HG03097 (cell line): ENCODE measurements at regions not wholly inside any gene's neighbourhood (a gene's known extent, or its start where the extent isn't known, plus 50 kb on each side); places are given as distances from the start of the nearest gene placed in this dataset.
"Not testable (repeated sequence)": the region's sequence is repeated elsewhere in the genome, so short reads cannot be mapped to it uniquely, and the experiment has no call there.

Experiments
- ATAC-seq: cut with Tn5 transposase; IDR thresholded peaks from one replicate; pipeline ENCODE4 v1.9.1; 2021; ENCODE audit not compliant: unreplicated experiment, low FRiP score

DNA sequence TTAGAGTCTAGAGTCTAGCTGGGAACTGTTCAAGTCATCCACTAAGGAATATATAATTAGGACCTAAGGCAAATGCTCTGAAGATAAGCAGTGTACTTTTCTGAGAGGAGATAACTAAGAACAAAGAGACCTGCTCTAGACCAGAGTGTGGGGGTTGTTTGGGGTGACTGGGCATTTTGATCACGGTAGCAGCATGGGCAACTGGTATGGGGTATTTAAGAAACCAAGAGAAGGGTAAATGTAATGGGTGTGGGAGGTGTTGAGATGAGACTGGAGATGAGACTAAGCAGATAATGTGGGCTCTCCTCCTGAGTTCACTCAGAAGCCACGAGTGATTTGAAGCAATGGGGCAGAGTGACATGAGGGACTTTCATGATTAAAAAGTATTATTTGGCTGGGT lies 1082.9 kb downstream of the GATA3 start:
- ATAC-seq: no peak

DNA sequence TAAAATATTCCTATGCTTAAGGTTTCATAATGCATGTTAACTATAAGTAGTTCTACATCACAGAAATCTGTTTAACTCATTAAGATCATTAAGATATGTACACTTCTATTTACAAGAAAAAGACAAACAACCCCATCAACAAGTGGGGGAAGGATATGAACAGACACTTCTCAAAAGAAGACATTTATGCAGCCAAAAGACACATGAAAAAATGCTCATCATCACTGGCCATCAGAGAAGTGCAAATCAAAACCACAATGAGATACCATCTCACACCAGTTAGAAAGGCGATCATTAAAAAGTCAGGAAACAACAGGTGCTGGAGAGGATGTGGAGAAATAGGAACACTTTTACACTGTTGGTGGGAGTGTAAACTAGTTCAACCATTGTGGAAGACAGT lies 1084.3 kb downstream of the GATA3 start:
- ATAC-seq: not testable (repeated sequence)

DNA sequence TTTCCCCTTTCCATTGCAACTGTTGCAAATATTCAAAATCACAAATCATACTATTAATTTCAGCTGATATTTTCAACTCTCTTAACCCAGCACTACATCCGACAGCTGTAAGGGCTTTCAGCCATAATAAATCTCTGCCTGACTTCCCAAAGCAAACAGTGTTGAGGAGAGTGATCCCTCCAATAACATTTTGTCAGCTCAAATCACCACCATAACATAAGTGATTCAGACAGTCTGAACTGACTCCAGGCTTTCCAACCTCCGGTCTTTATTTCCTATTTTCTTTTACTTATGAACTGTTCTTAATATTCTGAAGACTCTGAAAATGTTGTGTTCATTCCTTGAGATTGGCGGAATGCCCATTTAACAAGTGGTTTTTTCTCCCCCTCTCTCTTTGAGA lies 1085.9 kb downstream of the GATA3 start:
- no peak for ATAC-seq

DNA sequence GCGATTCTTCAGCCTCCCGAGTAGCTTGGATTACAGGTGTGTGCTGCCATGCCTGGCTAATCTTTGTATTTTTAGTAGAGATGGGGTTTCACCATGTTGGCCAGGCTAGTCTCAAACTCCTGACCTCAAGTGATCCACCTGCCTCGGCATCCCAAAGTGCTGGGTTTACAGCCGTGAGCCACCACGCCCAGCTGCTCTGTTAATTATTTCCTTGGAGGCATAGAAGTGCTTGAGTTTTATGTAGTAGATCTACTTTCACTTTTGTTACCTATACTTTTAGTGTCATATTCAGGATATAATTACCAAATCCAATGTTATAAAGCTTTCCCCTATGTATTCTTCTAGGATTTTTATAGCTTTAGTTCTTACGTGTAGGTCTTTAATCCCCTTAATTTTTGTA lies 1093.0 kb downstream of the GATA3 start:
- ATAC-seq: no peak

DNA sequence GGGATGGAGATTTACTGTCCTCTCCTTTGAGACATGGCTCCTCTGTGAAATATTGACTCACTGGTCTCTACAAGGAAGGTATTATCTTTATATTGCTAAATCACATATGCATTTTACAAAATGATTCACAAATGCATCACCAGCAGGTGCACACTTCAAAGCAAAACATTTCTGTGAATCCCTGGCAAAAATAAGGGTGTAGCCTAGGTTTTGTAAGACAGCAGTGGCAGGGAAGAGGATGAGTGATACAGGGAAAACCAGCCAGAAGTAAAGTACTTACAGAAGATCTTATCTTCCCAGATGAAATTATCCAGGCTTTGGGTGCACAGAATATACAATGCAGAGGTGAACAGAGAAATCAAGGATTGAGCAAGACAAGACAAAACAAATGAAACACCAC lies 1094.6 kb downstream of the GATA3 start:
- ATAC-seq: no peak

DNA sequence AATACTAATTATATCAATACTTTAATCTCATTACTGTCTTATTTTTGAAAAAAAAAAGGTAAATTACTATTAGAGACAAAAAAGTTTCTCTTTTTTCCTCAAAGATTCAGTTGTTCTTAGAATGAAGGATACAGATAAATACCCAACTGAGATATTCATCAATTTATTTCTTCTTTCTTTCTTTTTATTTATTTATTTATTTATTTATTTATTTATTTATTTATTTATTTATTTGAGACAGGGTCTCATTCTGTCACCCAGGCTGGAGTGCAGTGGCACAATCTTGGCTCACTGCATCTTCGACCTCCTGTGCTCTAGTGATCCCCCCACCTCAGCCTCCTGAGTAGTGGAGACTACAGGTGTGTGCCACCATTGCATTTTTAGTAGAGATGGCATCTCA lies 1098.6 kb downstream of the GATA3 start:
- not testable (repeated sequence) for ATAC-seq

DNA sequence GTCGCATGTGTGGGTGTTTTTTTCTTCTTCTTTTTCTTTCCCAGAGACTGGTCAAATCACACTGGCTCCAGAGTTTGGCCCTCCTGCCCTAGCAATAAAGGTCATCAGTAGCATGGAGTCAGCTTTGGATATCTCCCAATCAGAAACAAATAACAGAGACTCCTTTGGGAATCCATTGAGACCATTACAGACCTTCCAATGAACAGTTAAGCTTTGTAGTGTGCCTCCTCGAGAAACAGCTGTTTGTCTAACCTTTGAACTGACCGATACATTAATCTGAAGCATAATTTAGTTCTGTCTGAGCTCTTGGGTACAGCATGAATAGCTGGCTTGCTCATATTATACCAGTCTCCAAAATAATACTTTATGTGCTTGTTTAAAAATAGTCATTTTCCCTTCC lies 1103.2 kb downstream of the GATA3 start:
- no peak for ATAC-seq

DNA sequence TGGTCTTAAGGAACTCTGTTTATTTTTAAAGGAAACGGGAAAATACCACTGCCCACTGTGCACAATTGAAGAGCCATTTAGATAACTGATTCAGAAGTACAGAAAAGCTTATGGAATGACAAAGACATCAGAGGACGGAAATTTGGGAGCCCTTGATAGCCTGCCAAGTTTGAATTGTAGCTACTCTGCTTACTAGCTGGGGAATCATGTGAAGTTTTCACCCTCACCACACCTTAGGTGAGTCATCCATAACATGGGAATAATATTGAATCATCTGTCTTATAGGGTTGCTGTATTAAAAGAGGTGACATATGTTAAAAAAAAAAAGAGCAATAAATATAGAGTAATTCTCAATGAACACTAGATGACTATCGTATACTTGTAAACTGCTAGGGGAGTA lies 1104.2 kb downstream of the GATA3 start:
- no peak for ATAC-seq

DNA sequence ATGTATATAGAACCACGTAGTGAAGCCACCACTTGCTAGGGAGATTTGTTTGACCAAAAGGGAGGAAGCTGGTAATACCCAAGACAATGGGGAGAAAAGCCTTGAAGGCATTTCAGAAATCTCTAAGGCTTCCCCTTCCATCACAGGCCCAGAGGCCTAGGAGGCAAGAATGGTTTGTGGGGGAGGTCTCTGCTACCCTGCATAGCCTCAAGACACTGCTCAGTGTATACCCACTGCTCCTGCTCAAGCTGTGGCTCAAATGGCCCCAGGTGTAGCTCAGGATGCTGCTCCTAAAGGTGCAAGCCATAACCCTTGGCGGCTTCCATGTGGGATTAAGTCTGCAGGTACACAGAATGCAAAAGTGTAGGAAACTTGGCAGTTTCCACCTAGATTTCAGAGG lies 1105.8 kb downstream of the GATA3 start:
- no peak for ATAC-seq

DNA sequence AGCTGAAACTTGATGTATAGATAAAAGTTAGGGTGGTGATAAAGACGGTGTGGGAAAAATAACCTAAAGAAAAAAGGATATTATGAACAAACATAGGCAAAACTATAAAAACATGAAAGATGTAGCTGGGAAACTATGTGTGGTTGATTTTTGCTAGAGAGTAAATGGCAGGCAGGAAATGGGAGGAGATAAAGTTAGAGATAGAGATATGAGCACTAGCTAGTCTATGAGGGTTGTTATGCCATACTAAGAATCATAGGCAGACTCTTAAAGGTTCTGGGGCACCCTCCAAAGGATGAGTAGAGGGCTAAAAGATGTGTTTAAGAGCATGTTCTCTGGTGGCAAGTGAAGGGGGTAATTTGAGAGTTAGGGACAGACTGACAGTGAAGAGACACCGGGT lies 1109.2 kb downstream of the GATA3 start:
- ATAC-seq: no peak

DNA sequence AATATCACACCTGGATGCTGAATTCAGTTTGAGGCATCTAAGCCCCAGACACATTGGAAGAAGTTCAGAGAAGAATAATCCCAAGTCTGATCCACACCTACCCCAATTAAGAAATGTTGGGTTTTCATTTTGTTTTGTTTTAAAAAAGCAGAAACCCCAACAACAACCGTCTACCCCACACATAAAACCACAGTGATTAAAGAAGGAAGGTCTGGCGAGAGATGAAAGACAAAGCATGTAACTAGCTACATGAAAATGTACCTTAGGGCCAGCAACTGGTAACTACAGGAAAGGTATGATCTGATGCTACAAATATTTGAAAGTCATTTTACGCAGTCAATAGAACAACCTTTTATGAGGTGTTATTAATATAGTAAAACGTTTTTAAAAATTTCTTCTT lies 1112.3 kb downstream of the GATA3 start:
- no peak for ATAC-seq

DNA sequence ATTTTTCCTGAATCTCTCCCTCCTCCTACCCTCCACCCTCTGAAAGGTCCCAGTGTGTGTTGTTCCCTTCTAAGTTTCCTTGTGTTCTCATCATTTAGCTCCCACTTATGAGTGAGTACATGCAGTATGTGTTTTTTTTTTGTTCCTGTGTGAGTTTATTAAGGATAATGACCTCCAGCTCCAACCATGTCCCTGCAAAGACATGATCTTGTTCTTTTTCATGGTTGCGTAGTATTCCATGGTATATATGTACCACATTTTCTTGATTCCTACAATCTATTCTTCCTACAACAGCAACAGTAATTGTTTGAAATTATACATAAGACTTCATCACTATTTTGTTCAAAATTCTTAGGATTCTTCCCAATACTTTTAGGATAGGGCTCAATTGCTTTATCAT lies 1117.8 kb downstream of the GATA3 start:
- no peak for ATAC-seq

DNA sequence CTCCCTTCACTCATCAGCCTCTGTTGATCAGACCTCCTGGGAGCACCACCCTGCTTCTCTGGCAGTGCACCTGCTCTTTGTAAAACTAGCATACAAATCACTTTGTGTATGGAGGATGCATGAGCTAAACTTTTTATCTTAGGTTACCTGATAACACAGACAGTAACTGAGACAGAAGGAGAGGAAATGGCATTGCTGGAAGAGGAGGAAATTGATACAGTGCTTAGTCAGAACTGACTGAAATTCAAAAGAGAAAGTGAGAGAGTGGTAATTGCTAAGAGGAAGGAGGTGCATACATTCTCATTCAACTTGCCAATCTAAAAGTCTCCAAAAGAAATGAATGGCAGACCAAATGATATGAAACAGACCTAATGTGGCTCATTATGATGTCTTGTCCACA lies 1120.7 kb downstream of the GATA3 start:
- peak; percentile 93 for ATAC-seq

DNA sequence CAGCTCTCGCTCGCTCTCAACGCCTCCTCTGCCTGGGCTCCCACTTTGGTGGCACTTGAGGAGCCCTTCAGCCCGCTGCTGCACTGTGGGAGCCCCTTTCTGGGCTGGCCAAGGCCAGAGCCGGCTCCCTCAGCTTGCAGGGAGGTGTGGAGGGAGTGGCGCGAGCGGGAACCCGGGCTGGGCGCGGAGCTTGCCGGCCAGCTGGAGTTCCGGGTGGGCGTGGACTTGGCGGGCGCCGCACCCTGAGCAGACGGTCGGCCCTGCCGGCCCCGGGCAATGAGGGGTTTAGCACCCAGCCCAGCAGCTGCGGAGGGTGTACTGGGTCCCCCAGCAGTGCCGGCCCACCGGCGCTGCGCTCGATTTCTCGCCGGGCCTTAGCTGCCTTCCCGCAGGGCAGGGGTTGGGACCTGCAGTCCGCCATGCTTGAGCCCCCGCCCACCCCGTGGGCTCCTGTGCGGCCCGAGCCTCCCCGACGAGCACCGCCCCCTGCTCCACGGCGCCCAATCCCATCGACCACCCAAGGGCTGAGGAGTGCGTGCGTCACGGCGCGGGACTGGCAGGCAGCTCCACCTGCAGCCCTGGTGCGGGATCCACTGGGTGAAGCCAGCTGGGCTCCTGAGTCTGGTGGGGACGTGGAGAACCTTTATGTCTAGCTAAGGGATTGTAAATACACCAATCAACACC lies 1128.9 kb downstream of the GATA3 start:
- not testable (repeated sequence) for ATAC-seq

DNA sequence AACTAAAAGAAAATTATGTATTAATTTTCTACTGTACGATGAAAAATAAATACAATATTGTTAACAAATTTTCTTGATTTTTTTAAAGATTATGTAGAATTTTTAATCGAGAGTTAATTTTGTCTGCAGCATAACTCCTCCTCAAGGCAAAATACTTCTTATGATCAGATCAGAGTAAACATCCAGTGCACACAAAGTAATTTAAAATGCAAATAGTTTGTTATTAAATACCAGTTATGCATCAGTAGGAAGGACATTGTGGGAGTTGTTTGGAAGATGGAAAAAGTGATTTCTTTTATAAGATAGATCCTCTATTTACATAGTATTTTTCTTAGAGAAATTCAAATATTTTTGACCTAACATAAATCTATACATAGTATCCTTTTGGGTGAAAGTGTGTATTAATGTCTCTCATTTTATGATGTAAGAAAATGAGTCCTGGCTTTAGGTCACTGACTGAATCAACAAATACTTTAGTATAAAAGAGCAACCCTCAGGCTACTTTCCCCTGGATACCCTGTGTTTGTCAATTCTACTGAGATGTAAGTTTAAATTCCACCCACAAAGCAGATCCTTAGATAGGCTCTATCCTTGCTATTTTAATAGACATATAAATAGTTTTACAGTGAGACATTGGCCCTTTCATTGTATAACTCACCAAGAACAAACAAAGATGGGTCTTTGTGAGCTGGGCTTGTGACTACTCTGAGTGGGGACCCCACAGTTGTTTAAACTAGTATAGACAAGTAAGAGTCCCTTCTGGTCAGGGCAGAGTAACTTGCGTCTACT lies 1133.7 kb downstream of the GATA3 start:
- ATAC-seq: no peak

DNA sequence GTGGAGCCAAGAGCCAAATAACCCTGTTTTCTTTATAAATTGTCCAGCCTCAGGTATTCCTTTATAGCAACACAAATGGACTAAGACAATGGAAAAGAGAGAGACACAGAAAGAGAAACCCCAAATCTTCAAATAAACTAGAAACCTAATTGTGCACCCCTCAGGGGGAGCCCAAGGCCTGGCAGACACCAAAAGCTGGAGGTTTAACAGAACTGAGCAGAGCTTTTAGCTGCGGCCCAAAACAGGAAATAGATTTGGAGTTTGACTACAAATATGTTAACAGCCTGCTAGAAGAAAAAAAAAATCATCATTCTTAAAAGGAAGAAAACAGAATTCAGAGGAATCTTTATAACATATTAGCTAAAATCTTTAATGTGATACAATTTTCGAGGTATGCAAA lies 1135.0 kb downstream of the GATA3 start:
- no peak for ATAC-seq

DNA sequence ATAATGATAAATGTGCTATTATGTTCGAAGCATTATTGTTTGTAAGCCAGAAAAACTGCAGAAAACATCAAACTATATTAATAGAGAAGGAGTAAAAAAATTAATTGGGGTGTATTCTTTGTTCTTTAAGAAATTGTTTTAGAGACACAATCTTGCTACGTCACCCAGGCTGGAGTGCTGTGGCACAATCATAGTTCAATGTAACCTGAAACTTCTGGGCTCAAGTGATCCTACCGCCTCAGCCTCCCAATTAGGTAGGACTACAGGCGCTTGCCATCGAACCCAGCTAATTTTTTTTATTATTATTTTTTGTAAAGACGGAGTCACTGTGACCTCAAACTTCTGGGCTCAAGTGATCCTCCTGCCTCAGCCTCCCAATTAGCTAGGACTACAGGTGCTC lies 1138.6 kb downstream of the GATA3 start:
- ATAC-seq: no peak

DNA sequence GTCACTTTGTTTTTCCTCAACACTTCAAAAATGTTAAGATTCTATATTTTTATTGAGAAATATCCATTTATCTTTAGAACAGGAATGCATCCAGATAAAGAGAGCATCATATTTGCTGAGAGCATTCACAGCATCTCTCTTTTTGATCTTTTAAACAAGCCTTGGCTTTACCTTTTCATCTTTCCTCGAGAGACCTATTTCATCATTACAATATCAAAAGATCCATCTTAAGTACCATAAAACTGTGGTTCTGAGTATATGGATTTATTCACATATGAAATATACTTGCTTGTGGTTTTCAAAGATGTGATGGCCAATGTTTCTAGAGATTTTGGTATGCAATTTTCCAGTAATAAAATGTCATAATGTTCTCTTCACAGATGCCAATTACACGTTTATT lies 1140.9 kb downstream of the GATA3 start:
- ATAC-seq: no peak

DNA sequence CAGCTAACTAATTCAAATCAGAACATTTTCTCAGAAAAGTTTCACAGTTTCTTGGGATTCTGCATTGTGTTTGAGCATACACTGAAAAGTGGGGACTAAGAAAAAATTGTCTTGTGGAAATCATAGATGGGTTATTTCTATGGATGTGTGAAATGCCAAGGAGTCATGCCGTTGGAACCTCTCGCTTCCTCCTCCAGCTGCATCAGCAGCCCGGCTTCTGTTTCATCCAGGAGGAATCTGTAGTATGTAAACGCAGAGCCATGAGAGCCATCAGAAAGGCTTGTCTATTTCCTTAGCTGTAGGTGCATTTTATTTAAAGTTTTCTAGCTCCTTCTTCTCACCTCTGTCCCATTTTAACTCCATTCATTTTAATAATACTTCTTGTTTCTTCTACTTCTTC lies 1144.1 kb downstream of the GATA3 start:
- no peak for ATAC-seq

DNA sequence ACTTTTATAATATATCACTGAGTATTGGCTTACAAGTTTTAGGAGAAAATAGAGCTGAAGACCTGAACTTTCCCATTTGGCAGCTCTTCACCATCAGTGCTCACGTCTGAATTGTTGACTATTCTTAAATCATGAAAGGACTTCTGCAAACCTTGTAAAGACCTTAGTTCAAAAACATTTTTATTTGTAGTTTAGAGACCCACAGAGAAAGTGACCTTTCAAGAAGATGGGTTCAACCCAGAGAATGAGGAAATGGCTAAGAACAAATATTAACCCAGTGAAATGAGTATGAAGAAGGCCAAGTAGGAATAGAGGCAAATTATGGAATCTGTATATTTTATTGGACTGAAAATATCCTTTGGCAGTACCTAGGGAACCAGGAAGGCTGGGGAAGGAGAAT lies 1151.1 kb downstream of the GATA3 start:
- no peak for ATAC-seq

DNA sequence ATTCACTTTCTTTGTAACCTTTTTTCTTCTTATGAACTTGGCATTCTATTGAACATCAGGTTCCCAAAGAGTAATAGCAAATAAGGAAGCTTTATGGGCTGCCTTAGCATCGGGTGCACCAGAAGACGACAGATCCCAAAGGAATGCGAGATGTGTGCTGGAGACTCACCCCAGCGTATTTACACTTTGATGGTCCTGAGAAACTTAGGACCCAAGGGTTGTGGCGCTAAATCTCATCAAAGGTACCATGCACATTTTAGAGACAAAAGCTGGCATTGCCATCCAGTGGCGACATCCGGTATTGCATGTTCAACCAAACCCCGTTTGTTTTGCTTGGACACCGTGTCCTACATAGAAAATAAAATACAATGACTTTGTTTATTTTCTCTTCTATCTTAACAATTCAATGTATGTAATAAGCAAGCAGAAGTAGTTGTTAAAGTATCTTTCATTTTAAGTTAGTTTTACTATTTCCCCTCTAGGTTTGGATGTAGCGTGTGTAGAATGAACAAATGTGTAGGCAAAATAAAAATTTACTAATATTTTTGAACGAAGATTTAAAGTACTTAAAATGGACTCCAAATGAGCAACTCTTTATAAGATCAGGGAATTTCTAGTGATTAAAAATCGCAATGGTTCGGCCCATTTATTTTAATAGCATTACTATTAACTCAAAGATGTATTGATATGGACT lies 1154.8 kb downstream of the GATA3 start:
- no peak for ATAC-seq

DNA sequence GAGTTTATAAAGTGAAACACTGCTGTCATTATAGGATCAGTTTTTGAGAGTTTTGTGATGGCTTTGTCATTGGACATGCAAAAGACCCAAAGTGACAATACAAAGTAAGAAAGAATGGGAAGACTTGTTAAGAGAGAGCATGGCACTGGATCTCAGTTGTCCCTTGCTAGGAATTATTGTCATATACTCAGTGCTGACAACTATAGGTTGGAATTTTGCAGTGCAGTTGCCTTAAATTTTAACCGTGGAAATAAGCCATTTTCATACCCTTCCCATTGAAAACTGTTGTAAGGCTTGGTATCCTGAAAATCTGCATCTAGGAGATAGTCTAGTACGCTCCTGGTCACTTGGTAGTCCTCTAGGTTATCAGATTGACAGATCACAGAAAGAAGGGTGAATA lies 1156.7 kb downstream of the GATA3 start:
- no peak for ATAC-seq
